CD4-positive, alpha-beta T cell treated with Interleukin-10 for 1 hour (primary cell): ENCODE measurements at regions not wholly inside any gene's neighbourhood (a gene's known extent, or its start where the extent isn't known, plus 50 kb on each side); places are given as distances from the start of the nearest gene placed in this dataset.

Source experiments
- DNase-seq: peaks from one replicate; pipeline ENCODE4 v3.0.0-alpha.2; 2020

DNA sequence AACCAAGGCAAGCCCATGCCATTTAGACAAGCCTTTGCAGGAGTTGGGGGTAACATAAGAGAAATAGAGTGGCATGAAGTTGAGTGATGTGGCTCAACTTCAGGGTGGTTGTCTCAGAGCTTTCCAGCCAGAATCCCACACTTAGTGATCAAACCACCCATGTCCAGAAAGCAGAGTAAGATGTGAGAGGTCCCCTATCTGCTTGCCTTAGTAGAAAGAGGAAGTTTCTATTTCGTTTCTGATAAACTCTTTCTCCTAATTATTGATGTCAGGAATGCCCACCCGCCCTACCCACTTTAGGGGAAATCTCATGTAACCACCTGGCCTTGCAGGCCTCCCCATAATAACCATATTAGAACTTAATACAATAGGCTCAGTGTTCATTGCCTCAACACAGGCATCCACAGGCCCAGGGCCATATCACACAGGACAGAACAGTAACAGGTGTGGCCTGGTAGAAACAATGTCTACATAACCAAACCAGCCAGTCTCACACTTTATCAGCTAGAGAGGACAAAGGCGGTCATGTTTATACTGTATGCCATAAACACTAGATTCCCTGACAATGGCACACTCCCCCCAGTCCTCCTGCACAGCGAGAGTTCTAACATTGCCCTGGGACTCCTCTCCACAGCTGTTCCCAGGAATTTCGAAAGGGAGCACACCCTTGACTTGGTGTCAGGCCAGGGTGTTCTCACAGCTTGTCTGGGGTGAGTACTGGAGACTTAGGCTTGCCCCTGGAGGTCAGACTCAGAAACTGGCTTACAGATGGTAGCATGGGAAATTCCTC lies 364.4 kb downstream of the CXCL12 start:
- no peak for DNase-seq

DNA sequence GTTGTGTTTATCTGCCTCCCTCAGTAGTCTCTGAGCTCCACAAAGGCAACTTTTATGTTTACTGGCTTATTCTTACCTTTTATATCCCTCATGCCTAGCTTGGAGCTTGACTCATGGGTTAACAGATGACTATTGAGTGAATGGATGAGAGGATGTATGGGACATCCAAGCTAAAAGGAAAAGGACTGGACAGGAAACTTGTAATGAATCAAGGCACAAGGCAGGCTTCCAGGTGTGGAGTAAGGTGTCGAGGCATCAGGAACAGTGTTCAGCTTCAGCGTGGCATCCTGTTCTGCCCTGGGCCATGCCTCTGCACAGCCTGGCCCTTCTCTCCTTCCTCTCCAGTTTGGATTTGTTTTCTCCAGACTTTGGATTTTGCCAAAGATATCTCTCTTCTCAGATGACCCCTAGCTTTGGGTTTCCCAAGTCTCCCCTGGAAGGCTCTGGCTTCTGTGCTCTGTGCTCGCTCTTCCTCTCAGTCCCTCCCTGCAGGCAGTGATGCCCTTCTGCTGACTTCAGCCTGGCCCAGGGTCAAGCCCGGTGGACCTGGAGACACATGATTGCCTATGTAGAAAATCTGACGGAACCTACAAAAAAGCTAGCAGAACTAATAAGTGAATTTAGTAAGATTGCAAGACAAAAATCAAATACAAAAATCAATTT lies 367.3 kb downstream of the CXCL12 start:
- no peak for DNase-seq

DNA sequence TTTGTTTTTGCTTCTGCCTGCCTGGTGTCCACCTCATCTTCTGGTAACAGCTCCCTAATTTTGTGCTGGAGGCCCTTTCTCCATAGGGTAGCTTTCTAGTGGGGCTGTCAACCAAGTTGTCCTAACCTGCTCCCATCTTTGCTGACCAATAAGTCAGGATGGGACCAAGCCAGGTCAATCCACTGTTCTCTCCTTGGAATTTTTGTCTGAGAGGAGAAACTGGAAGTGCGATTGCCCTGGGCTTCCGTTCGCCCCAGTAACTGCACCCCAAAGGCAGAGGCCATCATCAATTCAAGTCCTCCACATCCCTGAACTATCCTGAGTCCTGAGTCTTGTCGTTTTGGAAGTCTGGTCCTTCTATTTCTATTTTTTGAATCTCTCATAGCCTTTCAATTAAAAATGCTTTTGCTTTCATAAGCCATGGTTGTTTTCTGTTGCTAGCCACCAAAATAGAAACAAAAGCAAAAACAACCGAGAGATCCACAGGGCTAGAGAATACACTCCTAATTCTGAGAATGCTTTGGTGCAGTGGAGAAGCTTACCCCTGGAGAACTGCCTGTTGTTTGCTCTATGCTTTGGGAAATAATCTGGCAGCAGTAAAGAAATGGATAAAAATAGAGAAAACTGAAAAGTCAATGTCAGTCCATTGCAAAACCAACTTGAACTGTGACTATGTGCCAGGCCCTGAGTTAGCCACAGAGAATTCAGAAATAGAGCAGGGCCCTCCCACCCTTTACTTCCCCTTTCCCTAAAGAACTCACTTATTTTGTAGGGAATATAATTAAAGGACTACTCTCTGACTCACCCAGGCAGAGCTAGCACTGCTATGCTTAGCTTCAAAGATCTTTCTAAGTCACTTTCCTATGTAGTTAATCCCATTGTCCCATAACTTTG lies 368.1 kb downstream of the CXCL12 start:
- no peak for DNase-seq

DNA sequence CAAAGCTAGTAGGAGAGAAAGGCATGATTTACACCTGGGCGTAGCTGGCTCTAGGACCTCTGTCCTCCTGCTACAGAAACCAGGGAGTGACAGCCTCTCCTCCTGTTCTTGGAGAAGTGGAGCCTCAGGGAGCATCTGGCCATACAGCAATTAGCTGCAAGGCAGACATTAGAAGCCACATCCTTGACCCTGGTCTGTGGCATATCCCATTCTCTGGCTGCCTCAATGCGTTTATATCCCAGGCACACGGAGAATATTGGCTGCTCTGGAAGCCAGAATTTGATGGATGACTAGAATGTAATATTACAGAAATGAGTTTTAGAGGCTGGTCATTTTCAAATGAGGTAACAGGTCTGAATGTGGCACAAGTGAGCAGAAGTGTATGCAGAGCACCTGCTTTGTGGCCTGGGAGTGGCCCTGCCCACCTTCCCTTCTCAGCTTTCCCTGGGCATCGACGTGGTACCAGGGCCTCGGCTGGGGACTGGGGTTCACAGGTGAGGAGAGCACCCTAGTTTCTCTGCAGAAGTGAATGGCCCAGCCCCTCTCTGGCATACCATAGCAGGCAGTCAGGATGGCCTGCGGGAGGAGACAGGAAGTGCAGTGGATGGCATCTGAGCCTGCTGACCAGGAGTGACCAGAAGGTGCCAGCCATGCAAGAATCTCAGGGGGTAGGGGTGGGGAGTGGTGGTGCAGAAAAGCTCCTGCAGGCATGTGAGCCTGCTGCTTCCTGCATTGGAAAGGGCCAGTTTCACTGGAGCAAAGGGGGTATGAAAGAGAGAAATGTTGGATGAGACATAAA lies 367.2 kb upstream of the ZNF32 start:
- no peak for DNase-seq

DNA sequence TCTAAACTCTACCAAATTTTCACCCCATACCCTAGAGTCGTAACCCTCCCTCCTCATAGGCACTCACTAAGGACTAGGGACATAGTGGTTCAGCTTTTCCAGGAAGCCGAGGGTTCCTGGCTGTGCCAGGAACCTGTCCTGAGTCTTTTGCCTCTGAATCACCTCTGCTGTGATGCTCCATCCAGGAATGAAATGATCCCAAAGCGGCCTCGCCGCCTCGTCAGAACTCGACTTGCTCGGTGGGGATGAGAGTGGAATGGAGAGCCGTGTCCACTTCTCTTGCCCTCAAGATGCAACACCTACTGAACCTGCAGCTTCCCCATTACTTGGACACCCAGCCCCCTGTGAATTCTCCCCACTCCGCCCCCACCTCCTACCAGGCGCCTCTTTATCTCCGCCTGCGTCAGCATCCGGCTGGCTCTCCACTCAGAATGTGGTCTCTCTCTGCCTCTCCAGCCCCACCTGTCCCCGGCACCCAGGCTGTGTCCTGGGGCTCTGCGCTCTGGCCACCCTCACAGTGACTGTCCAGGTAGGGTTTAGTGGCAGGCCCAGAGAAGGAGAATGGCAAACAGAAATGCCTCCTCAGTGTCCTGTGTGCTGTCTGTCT lies 366.1 kb upstream of the ZNF32 start:
- no peak for DNase-seq

DNA sequence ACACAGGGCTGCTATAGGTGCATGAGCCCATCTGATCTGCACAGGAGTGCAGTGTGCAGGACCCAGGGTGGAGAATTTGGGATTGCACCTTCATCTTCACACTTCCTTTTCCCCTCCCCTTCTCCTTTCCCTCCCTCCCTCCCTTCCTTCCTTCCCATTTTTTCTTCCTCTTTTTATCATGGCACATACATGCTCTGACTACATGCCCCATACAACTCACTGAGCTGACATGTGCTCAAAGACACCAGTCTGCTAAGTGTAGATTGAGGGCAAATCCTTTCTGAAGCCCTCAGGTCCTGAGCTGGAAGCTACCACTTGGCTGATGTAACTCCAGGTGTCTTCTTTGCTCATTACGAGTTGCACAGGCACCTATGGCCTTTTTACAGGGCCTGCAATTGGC lies 365.3 kb upstream of the ZNF32 start:
- DNase-seq = no peak

DNA sequence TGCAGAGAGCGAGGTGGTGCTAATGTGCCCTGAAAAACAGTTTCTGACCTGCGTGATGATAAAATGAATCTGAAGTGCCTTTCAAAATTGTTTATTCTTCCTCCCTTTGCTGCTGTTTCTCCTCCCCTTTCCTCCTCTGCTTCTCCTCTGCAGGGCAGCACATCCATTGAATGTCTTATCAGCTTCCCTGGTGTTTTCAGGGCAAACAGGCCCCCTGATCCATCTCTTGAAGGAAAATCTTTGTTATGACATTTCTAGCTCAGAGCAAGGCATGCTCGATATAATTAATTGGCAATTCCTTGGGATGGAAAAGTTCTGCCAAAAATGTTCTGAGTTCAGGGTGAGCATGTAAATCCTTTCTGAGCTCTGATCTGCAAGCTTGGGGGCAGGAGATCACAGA lies 364.2 kb upstream of the ZNF32 start:
- no peak for DNase-seq

DNA sequence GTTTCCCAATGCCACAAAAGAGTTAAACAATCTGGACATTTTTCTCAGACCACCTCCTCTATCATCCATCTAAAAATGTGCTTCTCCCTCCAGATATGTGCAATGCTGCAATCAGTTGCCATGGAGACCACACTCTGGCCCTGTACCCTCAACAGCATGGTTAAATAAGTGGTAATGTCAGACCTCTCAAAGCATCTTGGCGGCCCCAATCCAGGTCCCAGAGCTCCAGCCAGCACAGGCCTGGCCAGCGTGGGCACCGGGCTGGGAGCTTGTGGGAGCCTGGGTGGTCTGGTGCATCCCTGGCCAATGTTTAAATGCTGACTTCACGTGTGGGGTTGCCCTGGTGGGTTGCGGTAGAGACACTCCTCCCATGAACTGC lies 362.9 kb upstream of the ZNF32 start:
- DNase-seq = no peak

DNA sequence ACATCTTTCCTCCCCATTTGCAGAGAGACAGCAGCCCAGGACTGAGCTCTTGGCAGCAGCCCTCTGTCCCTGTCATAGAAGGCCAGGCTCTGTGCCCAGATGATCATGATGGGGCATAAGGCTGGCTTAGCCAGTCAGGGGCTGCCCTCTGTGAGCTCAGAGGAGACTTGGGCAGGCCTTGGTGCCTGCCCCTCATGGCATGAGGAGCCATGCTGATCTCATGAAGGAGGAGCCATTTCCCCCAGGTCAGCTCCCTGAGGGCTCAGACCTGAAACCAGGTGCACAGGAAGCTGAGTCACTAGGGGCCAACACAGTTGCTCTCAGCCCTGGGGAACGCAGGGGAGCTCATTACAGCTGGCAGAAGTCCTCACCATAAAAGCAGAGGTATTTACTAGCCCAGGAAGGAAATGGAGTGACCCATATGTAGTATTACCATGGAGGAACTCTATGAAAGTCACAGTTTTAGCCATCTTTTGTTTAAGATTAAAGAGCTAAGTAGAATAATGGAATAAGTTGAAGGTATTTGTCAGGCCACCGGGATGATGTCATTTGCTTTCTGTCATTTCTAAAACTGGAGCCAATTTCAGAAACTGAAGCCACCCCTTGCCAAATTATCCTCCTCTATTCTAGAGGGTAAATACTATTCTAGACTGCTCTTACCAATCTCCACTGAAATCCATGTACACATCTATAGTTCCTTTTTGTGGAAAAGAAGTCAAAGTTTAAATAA lies 362.4 kb upstream of the ZNF32 start:
- no peak for DNase-seq

DNA sequence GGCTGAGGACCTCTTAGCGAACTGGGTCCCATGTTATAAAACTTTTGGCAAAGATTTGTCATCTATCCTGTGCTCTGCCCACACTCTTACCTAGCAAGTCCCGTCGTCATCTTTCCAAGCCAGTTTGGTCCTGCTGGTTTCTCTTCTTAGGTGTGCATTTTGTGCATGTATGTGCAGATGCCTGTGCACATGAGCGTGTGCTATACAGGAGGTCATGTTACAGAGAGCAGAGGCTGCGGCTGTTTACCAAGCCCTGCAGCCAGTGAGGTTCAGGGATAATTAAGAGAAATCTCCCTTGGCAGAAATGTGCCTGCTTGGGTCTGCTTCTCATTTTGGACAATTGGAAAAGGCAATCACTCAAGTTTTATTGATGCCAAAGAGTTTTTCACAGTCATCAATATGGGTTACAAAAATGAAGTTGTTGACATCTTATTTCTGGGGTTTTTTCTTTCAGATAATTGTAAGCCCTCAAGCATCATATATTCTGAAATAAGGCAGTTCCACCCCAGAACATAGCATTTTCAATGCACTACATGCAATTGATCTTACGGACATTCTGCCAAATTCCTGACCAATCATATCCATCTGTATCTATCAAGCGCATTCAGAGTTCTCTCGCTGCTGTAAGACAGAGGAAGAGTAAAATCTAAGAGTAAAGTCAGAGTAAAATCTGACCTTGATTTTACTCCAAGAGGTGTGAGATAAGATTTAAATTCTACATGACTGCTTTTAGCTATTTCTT lies 361.4 kb upstream of the ZNF32 start:
- no peak for DNase-seq

DNA sequence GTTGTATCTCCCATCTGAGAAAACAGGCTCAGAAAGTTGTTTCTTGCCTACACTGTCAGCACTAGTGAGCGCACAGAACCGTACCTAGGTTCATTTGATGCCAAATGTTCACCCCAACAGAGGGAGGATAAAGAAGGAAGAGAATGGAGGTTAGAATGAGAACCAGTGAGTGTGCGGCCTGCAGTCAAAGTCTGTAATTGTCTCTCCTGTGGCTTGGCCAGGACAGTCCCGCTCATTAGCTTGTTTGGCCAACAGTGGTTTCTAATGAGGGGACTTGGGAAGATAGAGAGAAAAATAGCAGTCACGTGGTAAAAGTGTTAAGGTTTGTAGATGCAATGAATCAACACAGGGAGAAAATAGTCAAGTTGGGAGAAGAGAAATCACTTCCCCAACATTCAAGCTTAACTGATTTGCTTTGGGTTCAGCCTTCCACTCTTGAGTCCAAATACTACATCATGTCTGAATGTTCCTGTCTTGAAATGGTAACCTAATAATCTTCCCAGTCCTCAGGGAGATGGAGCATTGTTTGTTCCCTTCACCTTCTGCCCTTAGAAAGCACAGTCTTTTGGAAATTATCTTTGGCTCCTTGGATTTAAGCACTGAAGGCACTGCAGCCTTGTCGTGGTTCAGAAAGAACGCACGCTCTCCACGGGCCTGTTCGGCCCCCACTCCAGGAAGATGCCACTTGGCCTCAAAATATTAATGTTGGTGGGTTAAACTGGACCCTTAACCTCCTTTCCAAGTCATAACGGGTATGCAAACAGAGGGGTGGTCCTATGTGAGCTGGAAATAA lies 360.4 kb upstream of the ZNF32 start:
- DNase-seq = no peak

DNA sequence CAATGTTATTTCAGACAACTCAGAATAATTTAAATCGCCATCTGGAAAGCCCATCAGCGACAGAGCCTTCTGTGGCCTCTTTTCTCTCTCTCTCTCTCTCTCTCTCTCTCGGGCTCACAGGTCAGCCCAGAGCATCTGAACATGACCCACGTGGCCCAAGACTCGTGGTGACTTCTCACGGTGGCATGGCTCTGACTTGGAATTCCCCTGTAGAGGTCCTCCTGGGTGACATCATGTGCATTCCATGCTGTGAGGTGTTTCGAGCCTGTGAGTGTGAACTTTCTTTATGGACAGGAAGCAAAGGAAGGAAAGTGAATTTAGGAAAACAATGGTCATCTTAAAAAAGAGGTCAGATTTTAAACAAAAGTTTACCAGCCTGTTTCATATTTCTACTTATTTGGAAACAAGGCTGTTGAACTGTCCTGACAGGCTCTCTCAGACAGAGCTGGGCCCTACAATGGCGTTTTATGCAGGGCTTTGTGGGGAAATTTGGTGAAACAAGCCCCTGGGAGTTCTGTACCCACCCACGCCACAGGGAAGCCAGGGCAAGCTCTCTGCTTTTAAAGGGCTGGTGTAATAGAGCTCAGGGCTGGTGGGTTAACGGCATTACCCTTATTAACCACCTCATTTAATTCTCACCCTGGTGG lies 359.7 kb upstream of the ZNF32 start:
- DNase-seq = no peak

DNA sequence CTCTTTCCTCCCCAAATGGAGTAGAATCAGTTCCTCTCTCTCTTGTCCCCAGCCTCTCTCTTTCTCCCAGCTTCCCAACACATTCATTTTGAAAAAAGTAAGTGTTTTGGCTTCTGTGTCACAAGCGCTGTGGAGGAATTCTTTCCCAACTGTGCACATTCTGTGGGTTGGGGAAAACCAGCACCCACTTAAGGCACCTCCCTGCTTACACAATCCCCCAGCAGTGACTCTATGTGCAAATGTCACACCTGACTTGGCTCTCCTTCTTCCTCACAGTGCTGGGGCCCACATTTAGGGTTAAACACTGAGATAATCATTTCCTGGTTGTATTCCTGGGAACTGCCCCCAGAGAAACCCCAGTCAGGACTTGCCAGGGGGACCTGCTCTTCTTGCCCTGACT lies 358.1 kb upstream of the ZNF32 start:
- DNase-seq = no peak

DNA sequence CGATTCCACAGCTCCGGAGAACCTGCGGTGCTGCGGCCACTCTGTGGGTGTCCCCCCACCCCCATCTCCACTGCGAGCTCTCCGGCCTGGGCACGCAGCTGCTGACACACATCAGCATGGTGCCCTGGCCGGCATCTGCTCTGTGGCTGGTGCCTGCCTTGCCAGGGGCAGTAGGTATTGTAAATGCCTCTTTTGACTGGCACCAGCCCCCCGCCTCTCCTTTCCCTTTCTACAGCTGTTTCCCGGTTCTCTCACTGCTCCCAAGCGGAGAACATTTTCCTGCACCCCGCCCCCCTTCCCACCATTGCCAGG lies 357.1 kb upstream of the ZNF32 start:
- no peak for DNase-seq

DNA sequence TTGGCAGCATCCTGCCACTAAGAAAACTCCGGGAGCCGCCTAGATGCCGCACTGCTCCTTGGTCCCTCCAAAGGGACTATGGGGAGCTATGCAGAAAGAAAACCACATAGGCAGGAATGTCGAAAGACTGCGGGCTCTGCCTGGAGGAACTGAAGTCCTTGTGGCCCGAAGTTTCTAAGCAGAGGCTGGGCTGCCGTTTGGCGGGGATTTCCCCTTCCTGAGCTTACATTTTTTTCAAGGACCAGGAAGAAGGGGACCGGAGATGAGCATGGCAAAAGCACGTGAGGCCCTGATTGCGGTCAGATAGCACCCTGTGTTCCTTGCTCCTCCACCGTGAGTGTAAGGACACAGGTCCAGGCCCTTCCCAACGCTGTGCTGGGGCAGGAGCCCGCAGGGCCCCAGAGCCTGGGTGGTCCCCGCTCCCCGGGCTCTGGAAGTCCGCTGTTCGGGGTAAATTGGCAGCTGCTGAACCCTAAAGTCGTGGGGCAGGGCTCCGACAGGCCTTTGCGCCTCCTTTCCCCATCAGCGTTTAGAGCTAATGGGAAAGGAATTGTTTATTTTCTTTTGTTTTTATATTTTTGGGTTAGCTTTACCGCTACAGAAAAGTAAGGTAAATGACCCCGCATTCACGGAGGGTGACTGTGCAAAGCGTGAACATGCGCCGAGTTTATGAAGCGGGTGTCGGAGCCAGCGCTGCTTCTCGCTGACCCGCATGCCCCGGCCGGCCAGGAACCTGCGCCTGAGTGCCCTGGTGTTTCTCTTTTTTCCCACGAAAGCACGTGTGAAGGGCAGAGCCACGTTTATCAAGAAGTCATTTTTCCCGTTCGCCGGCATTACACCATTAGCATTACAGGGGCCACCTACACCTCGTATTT lies 356.5 kb upstream of the ZNF32 start:
- no peak for DNase-seq

DNA sequence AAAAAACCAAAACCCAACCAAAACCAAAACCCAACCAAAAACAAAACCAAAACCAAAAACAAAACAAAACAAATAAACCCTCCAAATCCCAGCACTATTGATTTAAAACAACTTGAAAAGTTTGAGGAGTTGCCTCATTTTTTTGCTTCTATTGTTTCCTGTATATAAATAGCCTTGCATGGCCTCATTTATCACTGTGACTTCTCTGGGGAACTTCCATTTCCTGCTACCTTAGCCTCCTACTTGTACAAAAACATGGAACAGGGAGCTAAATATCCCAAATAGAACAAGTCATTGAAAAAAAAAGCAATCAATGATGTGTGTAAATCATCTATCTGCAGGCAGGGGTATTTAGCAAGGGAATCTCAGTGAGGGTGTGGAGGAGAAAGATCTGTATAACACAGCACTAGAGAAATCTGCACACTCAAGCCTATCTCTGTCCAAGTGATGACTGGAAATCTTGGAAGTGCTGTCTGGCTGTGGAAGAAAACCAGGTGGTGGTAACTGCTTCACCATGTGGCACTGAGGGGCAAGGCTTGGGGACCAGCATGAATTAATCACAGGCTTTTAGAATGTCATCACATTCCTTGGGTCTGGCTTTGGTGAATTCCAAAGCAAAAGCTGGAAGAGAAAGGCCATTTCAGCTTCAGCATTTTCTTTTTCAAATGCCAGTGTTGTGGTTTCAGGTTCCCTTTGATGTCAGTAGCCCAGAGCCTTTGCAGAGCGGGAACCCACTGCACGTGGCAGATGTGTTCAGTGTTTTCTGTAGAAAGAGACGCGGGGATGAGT lies 349.5 kb upstream of the ZNF32 start:
- no peak for DNase-seq

DNA sequence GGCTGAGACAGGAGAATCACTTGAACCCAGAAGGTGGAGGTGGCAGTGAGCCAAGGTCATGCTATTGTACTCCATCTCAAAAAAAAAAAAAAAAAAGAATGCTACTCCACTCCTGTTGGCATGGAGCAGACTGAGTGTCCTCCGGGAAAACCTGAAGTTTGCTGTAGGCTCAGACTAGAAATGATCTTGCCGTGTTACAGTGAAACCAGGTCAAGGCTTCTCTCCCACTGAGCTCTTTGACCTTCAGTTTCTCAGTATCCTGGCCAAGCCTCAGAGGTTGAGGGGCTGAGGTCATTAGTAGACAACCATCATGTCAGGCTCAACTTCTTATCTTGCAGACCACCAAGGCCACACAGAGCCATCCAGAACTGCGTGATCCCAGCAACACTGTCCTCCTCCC lies 348.6 kb upstream of the ZNF32 start:
- DNase-seq = no peak

DNA sequence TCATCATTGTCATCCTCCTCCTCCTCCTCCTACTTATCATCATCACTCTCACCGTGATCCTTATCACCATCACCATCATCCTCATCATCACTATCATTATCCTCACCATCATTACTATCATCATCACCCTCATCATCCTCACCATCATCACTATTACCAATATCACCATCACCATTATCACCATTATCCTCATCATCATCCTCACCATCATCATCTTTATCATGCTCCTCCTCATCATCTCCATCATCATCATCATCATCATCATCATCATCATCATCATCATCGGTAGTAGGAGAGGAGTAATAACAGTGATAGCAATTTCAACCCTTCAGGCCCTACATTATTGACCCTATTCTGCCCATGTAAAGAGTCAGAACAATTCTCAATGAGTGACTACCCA lies 345.9 kb upstream of the ZNF32 start:
- no peak for DNase-seq
